ENCODE measurements at regions not wholly inside any gene's neighbourhood (a gene's known extent, or its start where the extent isn't known, plus 50 kb on each side); places are given as distances from the start of the nearest gene placed in this dataset.

DNA sequence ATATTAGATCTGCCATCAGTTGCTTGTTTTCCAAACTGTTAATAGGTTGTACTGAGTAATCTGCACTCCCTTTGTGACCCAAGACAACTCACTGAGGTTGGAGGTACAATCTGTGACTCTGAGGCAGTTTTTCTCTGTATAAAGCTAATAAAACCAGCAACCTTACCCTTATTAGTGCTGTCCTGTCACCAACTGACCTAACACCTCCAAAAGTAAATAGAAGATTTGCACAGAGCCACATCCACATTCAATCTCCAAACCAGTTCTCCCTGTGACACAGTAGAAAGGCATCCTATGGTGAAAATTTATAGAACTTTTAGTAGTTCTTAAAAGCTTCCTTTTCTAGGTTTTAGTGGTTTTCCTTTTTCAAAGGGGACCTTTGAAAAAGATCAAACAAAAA lies 140.4 kb upstream of the ADGRL2 start:
- Histone ChIP-seq H4K91ac (replicated peaks; ENCODE audit: insufficient read length, low read length) (no peak overlapping the region), H2BK20ac (ENCODE audit: low read length) (no peak overlapping the region), H3K4me1 (replicated peaks in 1 of 4; ENCODE audit: control insufficient read depth in 3 of 4, insufficient read depth in 4 of 4, low read length in 3 of 4) (peaks cover 0 to 11% (median 5%) of the 10 kb centered on the region in 4 experiments; a peak in 3 of 7 replicates), H3K79me1 (ENCODE audit: low read depth, low read length) (no peaks in the 10 kb centered on the region), H2AFZ (ENCODE audit: low read length) (no peak overlapping the region), H3K4me3 (ENCODE audit: extremely low read depth in 1 of 4, insufficient read depth in 2 of 4, low read depth in 3 of 4, low read length in 4 of 4) (no peak overlapping the region), H2BK15ac (ENCODE audit: low read length) (no peak overlapping the region), H4K5ac (ENCODE audit: insufficient read length, low read depth, low read length) (no peak overlapping the region), H2BK5ac (ENCODE audit: low read depth, low read length) (no peak overlapping the region), H3K27me3 (replicated peaks in 1 of 4; ENCODE audit: control insufficient read depth in 3 of 4, extremely low read depth in 1 of 4, insufficient read depth in 3 of 4, low read length in 3 of 4) (no peaks in the 10 kb centered on the region), H3K9ac (replicated peaks in 1 of 4; ENCODE audit: extremely low read depth in 1 of 4, low read depth in 3 of 4, low read length in 3 of 4) (no peak overlapping the region), H3K27ac (ENCODE audit: low read depth, low read length) (no peak overlapping the region), H2BK12ac (ENCODE audit: low read depth, low read length) (no peak overlapping the region), H2AK5ac (ENCODE audit: low read depth, low read length) (no peak overlapping the region), H2BK120ac (replicated peaks; ENCODE audit: low read depth, low read length) (no peak overlapping the region), H4K8ac (ENCODE audit: extremely low read depth, insufficient read depth, low read length) (no peak overlapping the region), H3K4ac (replicated peaks; ENCODE audit: insufficient read length, low read depth, low read length) (no peak overlapping the region), H3K14ac (ENCODE audit: insufficient read length) (no peak overlapping the region), H3K36me3 (ENCODE audit: control insufficient read depth in 2 of 4, insufficient read depth in 4 of 4, low read length in 3 of 4) (no peaks in the 10 kb centered on the region), H3K23me2 (ENCODE audit: low read depth, low read length) (no peaks in the 10 kb centered on the region), H3K79me2 (ENCODE audit: control insufficient read depth in 1 of 2, insufficient read depth in 2 of 2, low read length in 2 of 2) (no peaks in the 10 kb centered on the region), H4K20me1 (replicated peaks in 1 of 2; ENCODE audit: control insufficient read depth in 1 of 2, insufficient read depth in 2 of 2, low read length in 2 of 2) (no peaks in the 10 kb centered on the region), H3K4me2 (ENCODE audit: insufficient read depth in 1 of 2, low read depth in 2 of 2, low read length in 2 of 2) (no peak overlapping the region), H3K23ac (ENCODE audit: insufficient read length) (no peak overlapping the region), H3K18ac (ENCODE audit: extremely low read depth, low read length) (no peak overlapping the region), H3K56ac (replicated peaks; ENCODE audit: insufficient read length, low read depth, low read length) (no peak overlapping the region), H3K9me3 (ENCODE audit: insufficient read depth in 2 of 2, low read depth in 1 of 2, low read length in 1 of 2) (no peaks in the 10 kb centered on the region)
- POLR2A ChIA-PET (ENCODE audit: partially characterized antibody) = no interaction called here
- no peak for TF ChIP-seq CEBPB (IDR thresholded peaks at IDR 0.05; ENCODE audit: low read depth, low read length)
- DNase-seq (ENCODE audit: low read depth in 1 of 2, low spot score in 2 of 2) (no peak), FAIRE-seq (no peak)
- CTCF ChIA-PET (ENCODE audit: partially characterized antibody) = no interaction called here

Measured in H1 (cell line).